H1 (cell line): ENCODE measurements at regions not wholly inside any gene's neighbourhood (a gene's known extent, or its start where the extent isn't known, plus 50 kb on each side); places are given as distances from the start of the nearest gene placed in this dataset.

Experiments
- CTCF ChIA-PET: fragments of 300-600 bp; sonication (Branson Sonifier 250); formaldehyde crosslinking; loops from one replicate; lab custom pipeline; 2021; ENCODE audit not compliant: partially characterized antibody; lab: Charles Lee
- POLR2A ChIA-PET: fragments of 300-600 bp; sonication (Branson Sonifier 250); formaldehyde crosslinking; loops from one replicate; lab custom pipeline; 2021; ENCODE audit warnings: inconsistent platforms; ENCODE audit not compliant: partially characterized antibody; lab: Charles Lee
- DNase-seq, 2 experiments: peaks; one replicate each; pipeline versions ENCODE4 v3.0.0 to v3.0.0-alpha.2; 2010 to 2022; ENCODE audit warnings: low spot score in 2 of 2, low read depth in 1 of 2, mixed read lengths in 1 of 2
- FAIRE-seq: peaks from 2 replicates; lab custom pipeline; 2011; peaks lifted over from hg19 to GRCh38; lab: Jason Lieb, UNC
- H2AFZ ChIP-seq: 2 replicates; pipeline ENCODE4 v1.8.1; 2012; ENCODE audit warnings: low read length, inconsistent platforms
- H2AK5ac ChIP-seq: 2 replicates; pipeline ENCODE4 v1.6.1; 2013; ENCODE audit warnings: low read depth, low read length
- H2BK120ac ChIP-seq: replicated peaks from 2 replicates; pipeline ENCODE3; 2013; ENCODE audit warnings: low read depth, low read length, inconsistent platforms
- H2BK12ac ChIP-seq: 2 replicates; pipeline ENCODE4 v1.6.1; 2013; ENCODE audit warnings: low read depth, low read length
- H2BK15ac ChIP-seq: 2 replicates; pipeline ENCODE4 v1.6.1; 2013; ENCODE audit warnings: low read length
- H2BK20ac ChIP-seq: 2 replicates; pipeline ENCODE4 v1.6.1; 2013; ENCODE audit warnings: low read length
- H2BK5ac ChIP-seq: 2 replicates; pipeline ENCODE4 v1.6.1; 2013; ENCODE audit warnings: low read depth, low read length
- H3K14ac ChIP-seq: 2 replicates; pipeline ENCODE4 v1.6.1; 2013; ENCODE audit warnings: inconsistent platforms; ENCODE audit not compliant: insufficient read length
- H3K18ac ChIP-seq: 2 replicates; pipeline ENCODE4 v1.6.1; 2013; ENCODE audit warnings: low read length; ENCODE audit errors: extremely low read depth
- H3K23ac ChIP-seq: 2 replicates; pipeline ENCODE4 v1.6.1; 2013; ENCODE audit warnings: inconsistent platforms; ENCODE audit not compliant: insufficient read length
- H3K23me2 ChIP-seq: 2 replicates; pipeline ENCODE4 v1.6.1; 2013; ENCODE audit warnings: low read depth, low read length
- H3K27ac ChIP-seq: 2 replicates; pipeline ENCODE4 v1.6.1; 2011; ENCODE audit warnings: low read depth, low read length, inconsistent platforms
- H3K27me3 ChIP-seq, 4 experiments: replicated peaks in 1 of 4; 1 replicate in 1 of 4; 2 replicates in 3 of 4; pipeline versions ENCODE4 v1.6.1 to v1.8.1; 2011 to 2013; ENCODE audit warnings: low read length in 3 of 4, mild to moderate bottlenecking in 3 of 4, inconsistent platforms in 2 of 4, mixed read lengths in 2 of 4, moderate library complexity in 1 of 4; ENCODE audit not compliant: control insufficient read depth in 3 of 4, insufficient read depth in 3 of 4; ENCODE audit errors: extremely low read depth in 1 of 4
- H3K36me3 ChIP-seq, 4 experiments: 2 replicates each; pipeline versions ENCODE4 v1.6.1 to v1.8.1; 2011 to 2013; ENCODE audit warnings: mild to moderate bottlenecking in 4 of 4, low read length in 3 of 4, moderate library complexity in 2 of 4, control low read depth in 1 of 4, inconsistent platforms in 1 of 4; ENCODE audit not compliant: insufficient read depth in 4 of 4, control insufficient read depth in 2 of 4
- H3K4ac ChIP-seq: replicated peaks from 2 replicates; pipeline ENCODE3; 2013; ENCODE audit warnings: low read length, low read depth, mixed read lengths, inconsistent platforms; ENCODE audit not compliant: insufficient read length
- H3K4me1 ChIP-seq, 4 experiments: replicated peaks in 1 of 4; 1 replicate in 1 of 4; 2 replicates in 3 of 4; pipeline versions ENCODE4 v1.6.1 to v1.8.1; 2011 to 2013; ENCODE audit warnings: low read length in 3 of 4, inconsistent platforms in 2 of 4, mixed read lengths in 1 of 4; ENCODE audit not compliant: insufficient read depth in 4 of 4, control insufficient read depth in 3 of 4
- H3K4me2 ChIP-seq, 2 experiments: 2 replicates each; pipeline versions ENCODE4 v1.6.1 to v1.8.1; 2011 to 2013; ENCODE audit warnings: low read depth in 2 of 2, low read length in 2 of 2, control low read depth in 1 of 2, inconsistent platforms in 1 of 2, mild to moderate bottlenecking in 1 of 2; ENCODE audit not compliant: insufficient read depth in 1 of 2
- H3K4me3 ChIP-seq, 4 experiments: fragments of 200-600, 300-600 bp in 1 of 4; sonication (generic), shearing (Covaris generic), sonication (Bioruptor Twin) in 1 of 4; 2 replicates each; pipeline versions ENCODE4 v1.5.1 to v1.8.1; 2011 to 2016; ENCODE audit warnings: low read length in 4 of 4, low read depth in 3 of 4, control low read depth in 2 of 4, inconsistent platforms in 2 of 4, mild to moderate bottlenecking in 2 of 4, mixed read lengths in 1 of 4, moderate library complexity in 1 of 4; ENCODE audit not compliant: insufficient read depth in 2 of 4; ENCODE audit errors: extremely low read depth in 1 of 4
- H3K56ac ChIP-seq: replicated peaks from 2 replicates; pipeline ENCODE3; 2013; ENCODE audit warnings: low read depth, mild to moderate bottlenecking, mixed read lengths, low read length, inconsistent platforms; ENCODE audit not compliant: insufficient read length
- H3K79me1 ChIP-seq: 2 replicates; pipeline ENCODE4 v1.6.1; 2013; ENCODE audit warnings: low read depth, low read length, control low read depth
- H3K79me2 ChIP-seq, 2 experiments: 2 replicates each; pipeline versions ENCODE4 v1.6.1 to v1.8.1; 2012 to 2013; ENCODE audit warnings: low read length in 2 of 2, mild to moderate bottlenecking in 2 of 2, inconsistent platforms in 1 of 2; ENCODE audit not compliant: insufficient read depth in 2 of 2, control insufficient read depth in 1 of 2
- H3K9ac ChIP-seq, 4 experiments: replicated peaks in 1 of 4; 1 replicate in 1 of 4; 2 replicates in 3 of 4; pipeline versions ENCODE4 v1.6.1 to v1.8.1; 2011 to 2013; ENCODE audit warnings: low read depth in 3 of 4, low read length in 3 of 4, control low read depth in 2 of 4, mild to moderate bottlenecking in 2 of 4, moderate library complexity in 2 of 4, inconsistent platforms in 1 of 4; ENCODE audit errors: extremely low read depth in 1 of 4
- H3K9me3 ChIP-seq, 2 experiments: 2 replicates each; pipeline versions ENCODE4 v1.6.1 to v1.8.1; 2012 to 2013; ENCODE audit warnings: mild to moderate bottlenecking in 2 of 2, moderate library complexity in 2 of 2, control low read depth in 1 of 2, inconsistent platforms in 1 of 2, low read depth in 1 of 2, low read length in 1 of 2, mixed read lengths in 1 of 2; ENCODE audit not compliant: insufficient read depth in 2 of 2
- H4K20me1 ChIP-seq, 2 experiments: replicated peaks in 1 of 2; 2 replicates each; pipeline versions ENCODE3 to v1.8.1; 2011 to 2013; ENCODE audit warnings: inconsistent platforms in 2 of 2, low read length in 2 of 2, mild to moderate bottlenecking in 1 of 2; ENCODE audit not compliant: insufficient read depth in 2 of 2, control insufficient read depth in 1 of 2
- H4K5ac ChIP-seq: 2 replicates; pipeline ENCODE4 v1.6.1; 2013; ENCODE audit warnings: low read length, low read depth, mixed read lengths, inconsistent platforms; ENCODE audit not compliant: insufficient read length
- H4K8ac ChIP-seq: 2 replicates; pipeline ENCODE4 v1.8.0; 2013; ENCODE audit warnings: mild to moderate bottlenecking, moderate library complexity, low read length, inconsistent platforms; ENCODE audit not compliant: insufficient read depth; ENCODE audit errors: extremely low read depth
- H4K91ac ChIP-seq: replicated peaks from 2 replicates; pipeline ENCODE3; 2013; ENCODE audit warnings: low read length, mixed read lengths, inconsistent platforms; ENCODE audit not compliant: insufficient read length
- JUND ChIP-seq: IDR thresholded peaks from 2 replicates; pipeline ENCODE4 v1.6.1; 2011; ENCODE audit warnings: mild to moderate bottlenecking, improper control_type of control experiment, low read length
- SIX5 ChIP-seq: IDR thresholded peaks from 2 replicates; pipeline ENCODE4 v1.6.1; 2011; ENCODE audit warnings: mild to moderate bottlenecking, low read depth, low read length
- TCF12 ChIP-seq: IDR thresholded peaks from 2 replicates; pipeline ENCODE4 v1.6.1; 2011; ENCODE audit warnings: low read depth, mild to moderate bottlenecking, low read length
- WGBS, 2 experiments: shearing (Covaris generic) in 1 of 2; methylation state at CpG; one replicate each; pipeline versions ENCODE4 v1.1.6 to v1.1.7; 2013 to 2015; ENCODE audit warnings: low lambda C conversion rate in 2 of 2, mixed read lengths in 2 of 2, inconsistent platforms in 1 of 2, low coverage in 1 of 2, missing lambda C conversion rate in 1 of 2; ENCODE audit not compliant: insufficient replicate concordance in 2 of 2, insufficient coverage in 1 of 2, insufficient read length in 1 of 2; ENCODE audit errors: extremely low coverage in 1 of 2, missing lambda C conversion rate in 1 of 2; 5-methylcytosine and 5-hydroxymethylcytosine counted together

DNA sequence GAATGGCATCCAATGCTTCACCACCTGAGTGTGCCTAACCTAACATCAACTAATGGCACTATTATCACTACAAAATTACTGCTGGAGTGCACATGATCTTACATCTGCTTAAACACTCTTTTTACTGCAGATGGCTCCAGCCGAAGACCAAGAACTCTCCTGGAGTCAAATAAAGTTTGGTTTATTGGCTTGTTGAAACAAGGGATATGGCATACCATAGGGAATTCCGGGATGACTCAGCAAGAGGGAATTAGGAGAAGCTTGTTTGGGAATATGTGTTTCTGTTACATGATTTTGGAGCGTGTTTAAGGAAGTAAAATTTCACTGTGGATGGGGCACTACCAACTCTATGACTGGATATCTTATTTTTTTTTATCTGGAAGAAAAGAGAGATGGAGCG, 872.6 kb downstream of the DTWD2 start:
- Histone ChIP-seq H3K9me3 (no peaks in the 10 kb centered on the region), H4K8ac (no peak overlapping the region), H2BK5ac (no peak overlapping the region), H4K20me1 (no peaks in the 10 kb centered on the region), H3K79me2 (no peaks in the 10 kb centered on the region), H3K4me1 (no peaks in the 10 kb centered on the region), H3K23ac (no peak overlapping the region), H3K18ac (no peak overlapping the region), H4K5ac (no peak overlapping the region), H3K27me3 (peaks cover 3 to 14% (median 10%) of the 10 kb centered on the region in 4 experiments; a peak in 6 of 7 replicates), H3K36me3 (no peaks in the 10 kb centered on the region), H3K4ac (no peak overlapping the region), H3K4me2 (no peak overlapping the region), H3K79me1 (no peaks in the 10 kb centered on the region), H3K14ac (no peak overlapping the region), H3K56ac (no peak overlapping the region), H2AFZ (no peak overlapping the region), H2BK120ac (no peak overlapping the region), H3K23me2 (no peaks in the 10 kb centered on the region; the same call in 1 of the 2 replicates), H2AK5ac (no peak overlapping the region), H2BK20ac (no peak overlapping the region), H2BK12ac (no peak overlapping the region)
- POLR2A ChIA-PET: no interaction called here
- 82% methylated on average over 4 of the region's 4 CpGs; no CpG with 5 or more reads in 1 of the 2 experiments for WGBS, 2 experiments
- DNase-seq: no peak
- TF ChIP-seq SIX5 (no peak), JUND (0 out of 2 replicates have a peak, but pooled peaks have one; percentile 52), TCF12 (no peak)
- TF ChIP-seq, all 59 proteins: peak for 1
- Histone ChIP-seq H2BK15ac (no peak overlapping the region), H3K27ac (no peak overlapping the region), H3K9ac (no peak overlapping the region), H3K4me3 (no peak overlapping the region), H4K91ac (no peak overlapping the region)
- FAIRE-seq: no peak
- CTCF ChIA-PET: interaction anchor here (0.7 kb wide), 1 partner anchor 351 kb away, joined by 3 read pairs; no protein-coding TSS in a partner anchor
